ENCODE measurements at regions not wholly inside any gene's neighbourhood (a gene's known extent, or its start where the extent isn't known, plus 50 kb on each side); places are given as distances from the start of the nearest gene placed in this dataset.

GRCh38 chr12:91278126-91278525 is 95.5 kb upstream of the DCN start:
- H3K4me3 ChIP-seq = no peak overlapping the region

GRCh38 chr12:91276509-91276908 is 93.9 kb upstream of the DCN start:
- no peaks in the 10 kb centered on the region for H3K27me3 ChIP-seq
- H3K4me1 ChIP-seq = peaks cover 0 to 49% (median 5%) of the 10 kb centered on the region in 12 donors
- no peak for ATAC-seq
- DNase-seq = no peak
- no peak overlapping the region for H3K4me3 ChIP-seq
- TF ChIP-seq, protein P1, sequence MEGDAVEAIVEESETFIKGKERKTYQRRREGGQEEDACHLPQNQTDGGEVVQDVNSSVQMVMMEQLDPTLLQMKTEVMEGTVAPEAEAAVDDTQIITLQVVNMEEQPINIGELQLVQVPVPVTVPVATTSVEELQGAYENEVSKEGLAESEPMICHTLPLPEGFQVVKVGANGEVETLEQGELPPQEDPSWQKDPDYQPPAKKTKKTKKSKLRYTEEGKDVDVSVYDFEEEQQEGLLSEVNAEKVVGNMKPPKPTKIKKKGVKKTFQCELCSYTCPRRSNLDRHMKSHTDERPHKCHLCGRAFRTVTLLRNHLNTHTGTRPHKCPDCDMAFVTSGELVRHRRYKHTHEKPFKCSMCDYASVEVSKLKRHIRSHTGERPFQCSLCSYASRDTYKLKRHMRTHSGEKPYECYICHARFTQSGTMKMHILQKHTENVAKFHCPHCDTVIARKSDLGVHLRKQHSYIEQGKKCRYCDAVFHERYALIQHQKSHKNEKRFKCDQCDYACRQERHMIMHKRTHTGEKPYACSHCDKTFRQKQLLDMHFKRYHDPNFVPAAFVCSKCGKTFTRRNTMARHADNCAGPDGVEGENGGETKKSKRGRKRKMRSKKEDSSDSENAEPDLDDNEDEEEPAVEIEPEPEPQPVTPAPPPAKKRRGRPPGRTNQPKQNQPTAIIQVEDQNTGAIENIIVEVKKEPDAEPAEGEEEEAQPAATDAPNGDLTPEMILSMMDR (IDR thresholded peaks at IDR 0.05) = no peak
- TF ChIP-seq POLR2A (IDR thresholded peaks at IDR 0.05) = no peak
- H3K27ac ChIP-seq = peak overlapping the region in 6 of 12 donors; percentile 8 to 93 (median 74)
- H3K9me3 ChIP-seq = no peaks in the 10 kb centered on the region
- intact Hi-C loops (cut with DNase I) = loop anchor here in 1 of 10 donors (5.0 kb wide), 1 partner anchor 99 kb away; no protein-coding TSS in a partner anchor
- 36 to 50% (median 46%) methylated on average over 2 of the region's 2 CpGs for WGBS, 4 donors
- no peaks in the 10 kb centered on the region for H3K36me3 ChIP-seq

More at GRCh38 chr12:91278126-91278525, 95.5 kb upstream of the DCN start:
- intact Hi-C loops (cut with DNase I) = loop anchor here in 1 of 10 donors (5.0 kb wide), 1 partner anchor 101 kb away; no protein-coding TSS in a partner anchor
- no peak overlapping the region for H3K27ac ChIP-seq
- peaks cover 0 to 34% (median 2%) of the 10 kb centered on the region in 12 donors for H3K4me1 ChIP-seq
- no peaks in the 10 kb centered on the region for H3K27me3 ChIP-seq
- no peaks in the 10 kb centered on the region for H3K36me3 ChIP-seq
- no peak for DNase-seq
- no peaks in the 10 kb centered on the region for H3K9me3 ChIP-seq
- TF ChIP-seq POLR2A (IDR thresholded peaks at IDR 0.05) = no peak
- TF ChIP-seq, protein P1 (IDR thresholded peaks at IDR 0.05) = no peak
- no peak for ATAC-seq

DNA sequence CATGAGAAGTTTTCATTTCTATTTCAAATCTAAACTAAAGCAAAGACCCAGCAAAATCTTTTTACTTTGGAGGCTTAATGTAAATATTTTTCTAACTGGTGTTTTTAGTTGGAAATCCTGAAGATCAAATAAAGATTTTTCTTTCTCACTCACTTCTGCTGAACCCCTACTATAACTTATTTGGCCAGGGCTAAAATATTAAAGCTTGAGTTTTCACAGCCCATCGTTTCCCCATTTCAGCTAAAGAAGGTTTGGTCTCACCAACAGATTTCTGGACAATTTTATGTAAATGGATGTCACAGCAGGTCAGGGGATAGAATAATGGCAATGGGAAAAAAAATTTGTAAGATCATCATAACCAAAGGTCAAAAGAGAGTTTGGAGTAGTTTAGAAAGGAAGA is 92.7 kb upstream of the DCN start:
- ATAC-seq = no peak
- intact Hi-C loops (cut with DNase I) = loop anchor here in 1 of 10 donors (5.0 kb wide), 1 partner anchor 98 kb away; no protein-coding TSS in a partner anchor

DNA sequence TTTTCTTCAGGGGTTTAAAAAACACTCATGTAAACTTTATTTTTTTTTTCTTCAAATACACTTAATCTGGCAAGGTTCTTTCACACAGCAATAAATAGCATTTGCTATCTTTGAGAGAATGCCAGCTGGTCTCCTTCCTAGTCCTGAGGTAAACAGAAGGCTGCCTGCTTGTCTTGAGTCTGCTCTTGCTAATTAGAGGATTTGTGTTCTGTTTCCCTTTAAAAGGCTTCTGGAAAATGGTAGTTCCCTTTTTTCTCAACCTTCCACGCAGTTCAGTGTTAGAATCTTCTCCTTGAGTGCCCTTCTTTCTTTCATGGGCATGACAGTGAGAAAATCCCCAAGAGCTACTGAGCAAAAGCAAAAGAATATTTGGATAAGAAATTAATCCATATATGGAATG is 92.3 kb upstream of the DCN start:
- Histone ChIP-seq H3K27me3 (no peaks in the 10 kb centered on the region), H3K27ac (peak overlapping the region; percentile 26 to 93 (median 62)), H3K36me3 (no peaks in the 10 kb centered on the region), H3K4me3 (no peak overlapping the region), H3K4me1 (peaks cover 0 to 53% (median 5%) of the 10 kb centered on the region in 12 donors), H3K9me3 (no peaks in the 10 kb centered on the region)
- ATAC-seq (peak in 3 of 4 donors; percentile 22 to 36 (median 35)), DNase-seq (peak in 1 of 5 donors; percentile 43)
- intact Hi-C loops (cut with DNase I) = loop anchor here in 2 of 10 donors (5.0 kb wide), 2 partner anchors 93 to 98 kb away; partner anchors contain the start of gene DCN (in 1 of the 2)
- WGBS, 4 donors = 3 to 6% (median 5%) methylated on average over 1 of the region's 1 CpG
- TF ChIP-seq POLR2A (IDR thresholded peaks at IDR 0.05) = no peak

More for the DNA sequence above, 92.7 kb upstream of the DCN start:
- Histone ChIP-seq H3K27ac (peak overlapping the region in 11 of 12 donors; percentile 28 to 93 (median 63)), H3K9me3 (no peaks in the 10 kb centered on the region), H3K4me3 (no peak overlapping the region), H3K27me3 (no peaks in the 10 kb centered on the region), H3K4me1 (peaks cover 0 to 53% (median 5%) of the 10 kb centered on the region in 12 donors), H3K36me3 (no peaks in the 10 kb centered on the region)
- WGBS, 4 donors = 50 to 57% (median 54%) methylated on average over 1 of the region's 1 CpG
- DNase-seq = no peak
- no peak for TF ChIP-seq POLR2A (IDR thresholded peaks at IDR 0.05)
- TF ChIP-seq, protein P1 (IDR thresholded peaks at IDR 0.05) = no peak

Data from heart left ventricle (tissue), 16 donors.